GM19395 (cell line): ENCODE measurements at regions not wholly inside any gene's neighbourhood (a gene's known extent, or its start where the extent isn't known, plus 50 kb on each side); places are given as distances from the start of the nearest gene placed in this dataset.
A peak's percentile ranks its signal among the peaks of the same experiment; 100 is the strongest.
"Not testable (repeated sequence)": the region's sequence is repeated elsewhere in the genome, so short reads cannot be mapped to it uniquely, and the experiment has no call there.

Experiments used
- ATAC-seq: cut with Tn5 transposase; IDR thresholded peaks from one replicate; pipeline ENCODE4 v1.9.1; 2021; ENCODE audit warnings: mild to moderate bottlenecking, moderate library complexity; ENCODE audit not compliant: unreplicated experiment

DNA sequence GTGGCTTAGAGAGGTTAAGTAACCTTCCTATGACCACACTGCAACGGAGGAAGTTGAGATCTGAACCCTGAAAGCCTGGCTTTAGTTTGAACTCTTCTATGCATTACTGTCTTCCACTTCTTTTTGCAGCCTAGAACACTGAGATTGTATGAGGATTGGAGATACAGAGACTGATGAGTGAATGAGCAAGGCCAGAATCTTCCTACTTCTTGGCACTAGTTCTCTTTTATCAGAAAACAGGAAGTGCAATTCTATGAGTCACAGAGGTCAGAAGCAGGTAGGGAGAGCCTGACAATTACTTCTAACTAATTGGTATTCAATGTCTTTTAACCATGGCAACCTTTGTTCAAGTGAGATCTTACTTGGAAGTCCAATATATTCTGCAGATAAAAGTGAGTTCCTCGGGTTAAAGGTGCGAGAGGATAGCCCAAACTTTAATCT is 219.0 kb downstream of the SHQ1 start:
- peak; percentile 59 for ATAC-seq

DNA sequence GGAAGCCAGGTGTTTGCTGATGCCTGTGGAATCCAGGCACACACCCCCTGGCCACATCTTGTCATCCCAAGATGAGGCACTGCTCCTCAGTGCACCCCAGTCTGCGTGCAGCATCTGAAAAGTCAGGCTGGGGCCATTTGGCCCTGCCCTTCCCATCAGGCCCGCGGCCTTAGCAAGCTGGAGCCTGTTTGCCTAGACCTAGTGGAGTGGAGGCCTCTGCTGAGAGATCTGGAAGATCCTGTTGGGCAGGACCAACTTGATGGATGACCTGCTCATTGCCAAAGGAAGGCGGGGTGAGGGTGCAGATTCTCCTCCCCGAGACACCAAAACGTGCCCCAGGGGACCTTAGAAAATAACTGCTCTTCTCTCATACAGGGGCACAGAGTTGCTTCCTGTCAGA is 220.2 kb downstream of the SHQ1 start:
- no peak for ATAC-seq

DNA sequence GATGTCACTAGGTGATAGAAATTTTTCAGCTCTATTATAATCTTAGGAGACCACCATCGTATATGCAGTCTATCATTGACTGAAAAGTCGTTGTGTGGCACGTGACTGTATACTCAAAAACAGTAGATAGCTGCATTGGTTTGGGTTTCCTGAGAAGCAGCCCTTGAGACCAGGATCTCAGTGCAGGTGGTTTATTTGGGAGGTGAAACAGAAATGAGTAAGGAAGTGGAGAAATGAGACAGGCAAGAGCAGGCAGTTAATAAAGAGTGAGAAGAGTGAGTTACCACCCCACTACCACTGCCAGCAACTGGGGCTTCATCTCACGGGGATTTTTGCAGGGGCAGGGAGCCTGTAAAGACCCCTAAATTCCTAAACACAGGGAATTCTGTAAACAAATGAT is 221.0 kb downstream of the SHQ1 start:
- no peak for ATAC-seq

DNA sequence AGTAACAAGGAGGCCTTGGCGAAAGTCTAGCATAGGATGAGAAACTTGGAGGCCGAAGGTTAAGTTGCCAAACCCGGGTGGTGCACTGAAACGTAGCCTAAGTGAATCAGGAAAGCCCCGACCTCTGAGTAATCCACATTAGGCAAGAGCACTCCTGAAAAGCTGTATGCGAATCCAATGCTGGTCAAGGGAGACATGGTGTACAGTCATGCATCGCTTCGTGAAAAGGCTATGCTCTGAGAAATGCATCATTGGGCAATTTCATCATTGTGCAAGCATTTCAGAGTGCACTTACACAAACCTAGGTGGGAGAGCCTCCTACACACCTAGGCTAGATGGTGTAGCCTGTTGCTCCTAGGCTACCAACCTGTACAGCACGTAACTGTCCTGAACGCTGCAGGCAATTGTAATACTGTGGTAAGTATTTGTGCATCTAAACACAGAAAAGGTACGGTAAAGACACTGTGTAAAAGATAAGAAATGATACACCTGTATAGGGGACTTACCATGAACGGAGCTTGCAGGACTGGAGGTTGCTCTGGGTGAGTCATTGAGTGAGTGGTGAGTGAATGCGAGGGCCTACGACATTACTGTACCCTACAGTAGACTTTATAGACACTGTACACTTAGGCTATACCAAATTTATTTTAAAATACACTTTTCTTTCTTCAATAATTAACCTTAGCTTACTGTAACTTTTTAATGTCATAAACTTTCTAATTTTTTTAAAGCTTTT is 222.5 kb downstream of the SHQ1 start:
- no peak for ATAC-seq

DNA sequence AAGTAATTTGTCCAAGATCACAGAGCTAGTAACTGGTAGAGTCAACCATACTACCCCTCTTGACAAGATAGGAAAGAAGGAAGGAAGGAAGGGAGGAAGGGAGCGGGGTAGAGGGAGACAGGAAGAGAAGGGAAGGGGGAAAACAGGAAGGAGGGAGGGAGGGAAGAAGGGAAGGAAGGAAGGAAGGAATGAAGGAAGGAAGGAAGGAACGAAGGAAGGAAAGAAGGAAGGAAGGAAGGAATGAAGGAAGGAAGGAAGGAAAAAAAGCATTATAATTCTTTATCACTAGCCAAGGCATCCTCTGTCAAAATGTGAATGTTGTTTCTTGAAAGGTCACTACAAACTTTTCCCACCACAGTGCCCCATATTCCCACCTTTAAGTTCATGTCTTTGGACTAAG is 223.6 kb downstream of the SHQ1 start:
- no peak for ATAC-seq

DNA sequence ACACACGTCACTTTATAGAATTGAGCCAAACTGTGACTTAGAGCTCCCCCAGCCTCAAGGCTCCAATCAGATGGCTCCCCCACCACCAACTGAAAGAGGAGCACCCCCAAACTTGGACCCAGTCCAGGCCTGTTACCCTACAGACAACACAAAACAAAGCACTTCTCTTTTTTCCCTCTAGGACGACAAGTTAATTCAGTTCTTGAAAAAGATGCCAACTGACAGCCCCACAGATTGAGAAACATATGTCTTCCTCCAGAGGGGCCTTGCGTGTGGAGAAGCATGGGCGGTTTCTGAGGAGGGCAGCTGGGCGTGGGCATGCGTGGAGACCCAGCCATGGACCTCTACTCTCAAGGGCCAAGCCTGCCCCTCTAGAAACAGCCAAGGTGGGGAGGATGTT is 229.5 kb downstream of the SHQ1 start:
- no peak for ATAC-seq

DNA sequence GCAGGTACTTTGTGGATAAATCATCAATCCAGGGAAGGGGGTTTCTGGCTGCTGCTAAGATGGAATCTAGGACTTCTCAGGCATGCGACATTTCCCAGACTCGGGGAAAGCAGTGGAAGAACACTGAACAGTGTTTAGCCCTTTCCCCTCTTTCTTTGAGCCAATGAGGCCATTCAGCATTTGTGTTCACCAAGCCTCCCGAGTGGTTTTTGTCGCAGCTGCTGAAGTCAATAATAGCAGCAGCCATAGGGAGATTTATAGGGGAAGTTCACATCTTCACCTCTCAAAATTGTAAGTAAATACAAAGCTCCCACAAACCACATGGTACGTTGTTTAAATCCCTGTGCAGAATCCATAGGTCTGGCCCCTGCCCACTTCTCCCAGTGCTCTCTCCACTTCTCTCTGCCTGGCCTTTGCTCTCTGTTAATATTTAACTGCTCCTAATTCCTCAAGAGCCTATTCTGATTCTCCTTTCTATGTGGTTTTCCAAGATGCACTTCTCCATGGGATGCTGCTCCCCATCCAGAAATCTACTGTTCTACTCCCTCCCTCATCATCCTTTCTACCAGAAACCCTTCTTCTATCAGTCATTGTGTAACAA is 230.7 kb downstream of the SHQ1 start:
- no peak for ATAC-seq

DNA sequence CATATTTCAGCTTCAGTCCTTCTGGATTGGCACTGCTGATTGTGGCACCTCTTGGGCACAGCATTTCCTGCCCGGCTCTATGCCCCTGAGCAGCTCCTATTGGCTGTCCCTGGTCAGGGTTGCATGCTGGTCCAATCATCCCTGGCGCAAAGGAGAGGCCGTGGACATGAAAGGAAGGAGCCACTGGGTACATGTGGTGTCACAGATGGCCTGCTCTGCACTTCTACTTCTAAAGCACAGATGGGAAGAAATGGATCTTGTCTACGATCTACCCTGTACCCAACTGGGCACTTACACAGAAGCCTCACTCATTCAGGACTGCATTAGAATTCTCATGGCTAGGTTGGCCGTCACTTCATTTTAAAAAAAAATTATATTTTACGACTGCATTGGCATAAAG is 232.5 kb downstream of the SHQ1 start:
- no peak for ATAC-seq

DNA sequence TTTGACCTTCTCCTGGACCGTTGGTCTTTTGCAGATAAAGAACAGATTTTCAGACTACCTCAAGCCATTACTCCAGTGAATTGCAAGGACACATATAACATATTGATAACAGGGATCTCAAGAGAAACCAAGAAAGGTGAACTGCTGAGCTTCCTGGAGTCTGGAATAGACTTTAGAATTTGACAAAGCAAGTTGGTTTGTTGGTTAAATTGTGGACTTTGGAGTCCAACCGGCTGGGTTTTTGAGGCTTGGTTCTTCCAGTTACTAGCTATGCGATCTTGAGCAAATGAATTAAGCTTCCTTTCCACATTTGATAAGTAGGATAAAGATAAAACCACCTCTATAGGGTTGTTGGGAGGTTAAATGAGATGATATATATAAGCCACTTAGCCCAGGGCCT is 233.1 kb downstream of the SHQ1 start:
- no peak for ATAC-seq

DNA sequence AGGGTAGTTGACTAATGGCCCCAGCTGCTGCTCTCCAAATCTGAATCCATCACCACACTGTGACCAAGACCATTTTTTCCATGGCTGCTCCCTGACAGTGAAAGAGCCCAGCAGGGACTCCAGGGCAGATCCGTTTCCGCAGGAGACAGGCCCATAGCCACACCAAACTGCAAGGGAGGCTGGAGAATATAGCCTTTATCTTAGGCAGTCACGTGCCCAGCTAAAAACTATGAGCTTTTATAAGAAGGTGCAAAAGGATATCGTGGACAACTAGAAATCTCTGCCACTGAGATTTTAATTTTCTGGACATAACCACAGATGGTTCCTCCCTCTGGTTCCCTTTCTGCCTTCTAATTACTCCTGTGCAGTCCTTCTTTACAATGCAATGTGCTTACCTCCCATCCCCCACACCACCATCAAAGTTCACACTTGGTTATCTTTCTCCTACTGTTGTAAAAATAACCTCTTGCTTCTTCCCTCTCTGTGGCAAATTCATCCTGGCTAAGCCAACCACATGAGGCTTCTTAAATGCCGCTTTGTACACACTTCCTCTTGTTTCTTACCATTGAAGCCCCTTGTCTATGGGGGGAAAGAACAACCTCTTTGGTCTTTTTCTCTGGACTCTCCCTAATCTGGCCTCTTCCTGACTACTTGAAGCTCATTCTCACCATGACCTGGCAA is 233.7 kb downstream of the SHQ1 start:
- no peak for ATAC-seq

DNA sequence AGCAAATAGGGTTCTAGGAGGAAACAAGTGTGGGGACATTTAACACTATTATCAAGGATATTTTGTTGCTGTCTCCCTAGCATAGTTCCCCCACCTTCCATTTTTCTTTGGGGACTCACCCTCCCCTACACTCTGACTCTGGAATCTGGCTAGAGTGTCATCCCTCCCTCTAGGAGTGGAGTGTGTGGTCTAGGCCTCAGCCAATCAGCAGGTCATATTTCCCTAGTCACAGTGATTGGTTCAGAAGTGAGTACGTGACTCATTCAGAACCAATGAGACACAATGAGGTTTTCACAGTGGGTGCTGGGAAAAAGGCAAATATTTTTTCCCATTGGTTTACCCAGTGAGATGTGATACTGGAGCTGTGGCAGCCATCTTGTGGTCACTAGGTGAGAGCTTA is 234.4 kb downstream of the SHQ1 start:
- ATAC-seq, result no peak

DNA sequence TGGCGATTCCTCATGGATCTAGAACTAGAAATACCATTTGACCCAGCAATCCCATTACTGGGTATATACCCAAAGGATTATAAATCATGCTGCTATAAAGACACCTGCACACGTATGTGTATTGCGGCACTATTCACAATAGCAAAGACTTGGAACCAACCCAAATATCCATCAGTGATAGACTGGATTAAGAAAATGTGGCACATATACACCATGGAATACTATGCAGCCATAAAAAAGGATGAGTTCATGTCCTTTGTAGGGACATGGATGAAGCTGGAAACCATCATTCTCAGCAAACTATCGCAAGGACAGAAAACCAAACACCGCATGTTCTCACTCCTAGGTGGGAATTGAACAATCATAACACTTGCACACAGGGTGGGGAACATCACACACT is 239.1 kb downstream of the SHQ1 start:
- ATAC-seq, result not testable (repeated sequence)

DNA sequence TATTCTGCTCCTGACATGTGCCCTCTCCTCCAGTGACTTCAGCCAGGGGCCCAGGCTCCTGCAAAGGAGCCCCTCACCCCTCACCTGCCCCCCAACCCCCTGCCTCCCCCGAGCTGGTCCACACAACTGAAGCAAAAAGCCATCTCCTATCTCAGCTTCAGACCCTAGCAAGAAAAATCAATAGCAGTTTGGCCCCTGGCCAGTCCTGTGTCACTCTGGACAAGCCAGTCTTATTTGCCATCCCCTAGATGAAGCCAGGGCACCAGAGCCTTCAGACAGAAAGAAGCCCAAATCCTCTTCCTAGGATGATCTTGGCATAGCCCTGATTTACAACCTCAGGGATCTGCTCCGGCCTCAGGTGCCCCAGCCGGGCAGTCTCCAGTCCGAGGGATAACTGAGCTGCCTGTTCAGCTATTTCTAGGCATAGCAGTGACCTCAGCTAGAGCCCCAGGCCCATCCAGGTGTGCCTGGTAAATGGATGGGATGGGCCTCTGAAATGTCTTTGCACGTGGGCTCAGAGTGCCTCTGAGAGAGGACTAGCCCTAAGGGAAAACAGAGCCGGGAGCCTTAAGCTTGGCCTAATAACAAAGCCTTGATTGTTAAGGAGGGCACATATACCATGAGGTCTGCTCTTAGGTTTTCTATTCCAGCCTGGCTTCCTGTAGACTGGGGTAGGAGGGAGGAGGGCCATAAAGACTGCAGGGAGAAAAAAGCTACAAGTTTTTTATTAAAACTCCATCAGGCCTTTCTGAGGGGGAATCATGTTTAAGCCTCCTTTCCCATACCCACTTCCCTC is 242.0 kb downstream of the SHQ1 start:
- no peak for ATAC-seq

DNA sequence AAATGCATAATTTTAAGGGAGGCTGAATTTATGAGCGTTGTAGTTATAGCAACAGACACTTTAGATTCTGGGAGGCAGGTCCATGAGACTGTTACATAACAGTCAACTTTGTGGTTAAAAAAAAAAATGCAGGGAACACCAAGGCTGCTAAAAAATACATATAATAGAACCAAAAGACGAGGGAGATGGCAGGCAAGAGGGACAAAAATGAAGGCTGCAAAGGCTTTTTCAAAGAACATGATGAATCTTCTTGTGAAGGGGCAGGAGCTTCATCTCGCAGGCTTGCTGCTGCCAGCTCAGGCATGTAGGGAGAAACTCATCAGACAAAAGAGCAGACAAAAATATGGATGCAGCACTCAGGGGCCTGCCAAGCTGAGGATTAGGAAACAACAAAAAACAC is 243.9 kb downstream of the SHQ1 start:
- ATAC-seq, result no peak

DNA sequence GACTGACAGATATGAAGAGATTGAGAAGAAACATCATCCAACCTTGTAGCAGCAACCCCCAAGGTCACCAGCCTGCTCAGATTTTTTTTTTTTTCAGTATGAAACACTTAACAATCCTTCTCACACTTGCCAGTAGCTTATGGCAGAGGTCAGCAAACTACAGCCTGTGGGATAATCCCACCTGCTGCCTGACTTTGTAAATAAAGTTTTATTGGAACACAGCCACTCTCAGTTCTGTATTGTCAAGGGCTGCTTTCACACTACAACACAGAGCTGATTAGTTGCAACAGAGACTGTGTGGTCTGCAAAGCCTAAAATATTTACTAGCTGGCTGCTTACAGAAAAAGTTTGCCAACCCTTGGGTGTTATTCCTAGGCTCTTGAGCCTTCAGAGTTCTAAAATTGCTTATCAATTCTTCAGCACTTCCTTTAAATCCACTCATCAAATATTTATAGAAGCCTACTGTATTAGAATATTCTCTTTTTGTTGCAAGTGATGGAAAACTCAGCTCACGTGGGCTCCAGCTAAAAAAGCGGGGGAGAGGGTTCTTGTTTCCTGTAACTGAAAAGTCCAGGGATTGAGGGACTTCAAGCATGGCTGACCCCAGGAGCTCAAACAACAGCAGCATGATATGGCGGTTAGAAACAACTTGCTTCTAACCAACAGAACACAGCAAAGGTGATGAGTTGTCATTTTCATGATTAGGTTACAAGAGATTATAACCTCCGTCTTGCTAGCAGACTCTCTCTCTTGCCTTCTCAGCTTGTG is 246.1 kb downstream of the SHQ1 start:
- no peak for ATAC-seq

DNA sequence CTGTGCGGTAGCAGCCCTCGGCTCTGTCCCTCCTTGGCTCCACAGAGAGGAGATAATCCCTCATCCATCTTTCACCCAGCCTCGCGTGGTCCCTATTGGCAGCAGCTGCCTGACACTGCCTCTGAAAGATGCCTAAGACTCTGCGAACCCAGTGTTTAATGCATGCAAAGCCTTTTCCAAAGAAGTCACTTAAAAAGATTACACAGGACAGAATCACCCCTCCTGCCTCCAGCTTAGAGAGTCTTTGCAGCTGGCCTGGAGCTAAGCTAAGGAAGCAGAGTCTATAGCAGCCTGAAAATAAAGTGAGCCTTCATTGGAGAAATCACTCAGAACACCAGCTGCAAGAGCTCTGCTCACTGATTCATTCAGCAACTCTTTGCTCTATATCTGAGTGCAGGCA is 247.2 kb downstream of the SHQ1 start:
- ATAC-seq, result no peak

DNA sequence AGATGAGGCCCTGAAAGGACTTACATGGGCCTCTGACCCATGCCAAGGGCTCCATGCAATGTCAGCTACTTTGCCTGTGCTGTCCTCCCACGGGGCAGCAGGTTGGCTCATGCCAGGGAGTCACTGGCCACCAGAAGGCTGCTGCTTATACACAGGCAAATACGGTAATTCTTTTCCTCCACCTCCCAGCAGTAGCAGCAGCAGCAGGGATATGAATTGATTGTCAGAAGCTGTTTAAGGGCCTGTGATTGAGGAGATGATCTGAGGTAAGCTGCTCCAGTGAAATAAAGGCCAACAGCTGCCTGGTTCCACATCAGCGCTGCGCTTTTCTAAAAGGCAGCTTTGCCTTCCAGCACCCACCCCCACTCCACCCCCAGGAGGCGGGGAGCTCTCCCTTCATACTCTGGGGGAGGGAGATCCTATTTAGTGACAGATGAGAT is 250.5 kb downstream of the SHQ1 start:
- no peak for ATAC-seq

DNA sequence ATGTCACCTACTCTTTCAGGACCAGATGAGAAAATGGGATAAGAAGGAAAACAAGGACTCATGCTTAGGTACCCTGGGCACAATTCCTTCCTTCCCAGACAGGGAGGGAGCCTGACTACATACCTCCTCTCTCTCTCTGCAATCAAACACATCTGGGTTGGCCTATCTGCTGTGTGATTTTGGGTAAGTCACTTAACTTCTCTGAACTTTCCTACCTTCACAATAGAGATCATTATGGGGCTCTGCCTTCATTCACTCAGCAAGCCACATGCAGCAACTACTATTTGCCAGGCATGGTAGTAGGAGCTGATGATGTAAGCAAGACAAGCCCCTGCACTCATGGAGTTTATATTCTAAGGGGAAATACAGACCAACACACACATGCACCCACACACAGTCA is 251.2 kb downstream of the SHQ1 start:
- ATAC-seq, result no peak

DNA sequence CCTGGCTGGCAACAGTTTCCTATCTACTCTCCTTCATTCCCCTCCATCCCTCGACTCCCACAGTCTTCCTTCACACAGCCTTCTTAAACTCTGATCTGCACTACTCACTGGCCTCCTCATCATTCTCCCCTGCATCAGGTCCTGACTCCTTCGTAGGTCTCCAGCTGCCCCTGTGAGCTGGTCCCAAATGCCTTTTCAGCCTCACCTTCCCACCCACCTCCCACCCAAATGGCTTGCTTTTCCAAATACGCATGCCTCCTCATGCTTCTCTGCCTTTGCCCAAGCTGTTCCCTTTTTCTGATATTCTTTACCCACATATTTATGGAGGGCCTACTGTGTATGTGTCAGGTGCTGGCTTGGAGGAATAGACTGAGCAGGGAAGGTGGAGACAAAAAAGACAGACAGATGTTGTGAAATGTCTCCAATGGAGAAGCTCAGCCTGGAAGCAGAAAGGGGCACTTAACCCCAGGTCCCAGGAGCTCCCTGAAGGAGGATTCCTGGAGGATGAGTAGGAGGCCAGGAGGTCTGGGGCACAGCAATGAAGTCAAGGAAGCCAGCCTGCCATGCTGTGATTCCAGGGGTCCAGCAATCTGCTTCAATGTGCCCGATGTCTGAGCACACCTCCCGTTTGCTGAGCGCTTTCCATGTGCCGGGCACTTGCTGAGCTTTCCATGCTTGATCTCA is 252.2 kb downstream of the SHQ1 start:
- no peak for ATAC-seq

DNA sequence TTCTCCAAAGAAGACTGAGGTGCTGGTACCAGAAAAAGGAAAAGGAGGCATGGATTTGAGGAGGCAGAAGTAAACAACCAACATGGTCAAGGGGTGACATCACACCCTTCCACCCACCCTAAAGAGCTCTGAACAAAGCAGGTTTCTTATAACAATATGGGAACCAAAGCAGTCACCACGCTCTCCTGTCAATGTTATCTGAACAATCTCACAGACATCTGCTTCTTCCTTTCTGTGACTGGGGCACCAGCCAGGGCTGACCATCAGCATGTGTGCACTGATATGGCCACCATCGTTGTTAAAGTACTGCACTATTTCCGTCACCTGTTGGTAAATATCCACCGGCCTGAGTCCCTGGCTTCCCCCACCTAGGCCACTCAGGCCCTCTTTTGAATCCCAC is 252.9 kb downstream of the SHQ1 start:
- ATAC-seq, result no peak
